AML-193 (cell line): ENCODE measurements at regions not wholly inside any gene's neighbourhood (a gene's known extent, or its start where the extent isn't known, plus 50 kb on each side); places are given as distances from the start of the nearest gene placed in this dataset.
"Not testable (repeated sequence)": the region's sequence is repeated elsewhere in the genome, so short reads cannot be mapped to it uniquely, and the experiment has no call there.

Experiments
- DNase-seq, 2 experiments: peaks; one replicate each; lab custom pipeline; 2025; lab: John Stamatoyannopoulos, UW

GRCh38 chr10:33101392-33101787, 143.4 kb upstream of the ITGB1 start:
- DNase-seq: no peak

GRCh38 chr10:33100781-33101391, 142.9 kb upstream of the ITGB1 start:
- no peak for DNase-seq

DNA sequence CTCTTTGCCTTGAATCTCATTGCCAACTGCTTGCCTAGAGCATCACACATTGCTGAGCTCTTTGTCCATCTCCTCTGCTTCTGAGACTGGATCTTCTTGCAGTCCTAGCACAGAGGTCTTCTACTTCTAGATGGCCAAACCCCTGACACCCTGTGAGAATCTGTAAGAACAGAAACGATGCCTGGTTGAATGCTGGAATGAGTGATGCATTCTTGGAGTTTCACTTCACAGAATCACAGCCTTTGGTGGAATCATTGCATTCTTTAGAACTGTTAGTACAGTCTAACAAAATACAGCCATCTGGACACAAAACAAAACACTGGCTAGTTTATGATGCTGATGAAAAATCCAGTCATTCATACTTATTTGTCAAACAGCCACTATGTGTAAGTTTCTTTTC, 141.7 kb upstream of the ITGB1 start:
- DNase-seq: no peak

GRCh38 chr10:33098951-33099663, 141.1 kb upstream of the ITGB1 start:
- DNase-seq: no peak

GRCh38 chr10:33095867-33096815, 138.1 kb upstream of the ITGB1 start:
- no peak for DNase-seq

GRCh38 chr10:33094263-33095051, 136.4 kb upstream of the ITGB1 start:
- no peak for DNase-seq

DNA sequence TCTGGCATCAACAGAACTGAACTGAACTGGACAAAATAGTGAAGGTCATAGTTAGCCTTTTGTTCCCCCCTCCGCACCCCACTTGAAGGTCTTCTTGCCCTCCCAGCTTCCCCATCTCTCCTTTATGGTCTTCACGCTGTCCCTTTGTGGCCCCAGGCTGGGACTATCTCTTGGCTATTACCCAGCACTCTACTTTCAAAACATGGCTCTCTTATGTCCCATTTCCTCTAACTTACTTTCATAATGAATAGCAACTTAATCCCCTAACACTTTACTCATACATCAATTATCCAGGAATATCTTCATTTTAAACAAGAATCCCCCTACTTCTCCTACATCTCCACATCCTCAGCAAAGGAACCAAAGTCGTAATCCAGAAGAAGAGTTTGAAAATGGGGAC, 135.3 kb upstream of the ITGB1 start:
- DNase-seq: no peak

GRCh38 chr10:33092596-33092995, 134.6 kb upstream of the ITGB1 start:
- no peak for DNase-seq

- no peak for DNase-seq
Measured at GRCh38 chr10:33091201-33091600, 133.2 kb upstream of the ITGB1 start.

DNA sequence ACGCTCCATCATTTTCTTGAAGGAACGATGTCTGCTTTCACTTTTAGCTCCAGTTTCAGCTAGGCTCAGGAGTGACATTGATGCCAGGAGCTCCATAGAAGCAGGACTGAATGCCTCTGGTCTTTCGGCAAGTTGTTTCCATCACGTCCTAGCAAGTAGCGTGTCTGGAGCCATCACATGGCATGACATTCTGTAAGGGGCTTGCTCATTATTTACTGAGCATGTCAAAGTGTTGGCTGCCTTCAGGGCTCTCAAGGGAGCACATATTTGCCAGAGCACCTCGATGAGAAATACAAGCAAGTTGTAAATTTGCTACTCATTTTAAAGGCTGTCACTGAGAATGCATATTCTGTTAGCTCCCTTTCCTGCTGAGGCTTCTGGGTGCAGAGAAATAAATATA, 131.0 kb upstream of the ITGB1 start:
- no peak for DNase-seq

DNA sequence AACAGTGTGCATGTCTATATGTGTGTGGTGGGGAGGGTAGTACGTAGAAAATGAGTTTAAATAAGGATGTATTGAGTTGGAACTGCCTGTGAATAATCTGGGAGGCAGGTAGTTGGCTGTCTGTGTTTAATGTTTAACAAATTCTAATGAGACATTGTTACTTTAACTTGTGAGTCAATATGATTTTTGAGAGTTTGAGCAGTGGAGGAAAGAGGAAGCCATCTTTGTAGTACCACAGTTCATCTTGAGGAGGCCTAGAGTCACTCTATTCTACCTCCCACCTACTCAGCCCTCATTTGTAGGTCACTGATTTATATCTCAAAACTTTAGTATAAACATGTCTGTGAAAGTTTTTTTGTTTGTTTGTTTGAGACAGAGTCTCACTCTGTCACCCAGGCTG, 129.9 kb upstream of the ITGB1 start:
- DNase-seq: no peak

DNA sequence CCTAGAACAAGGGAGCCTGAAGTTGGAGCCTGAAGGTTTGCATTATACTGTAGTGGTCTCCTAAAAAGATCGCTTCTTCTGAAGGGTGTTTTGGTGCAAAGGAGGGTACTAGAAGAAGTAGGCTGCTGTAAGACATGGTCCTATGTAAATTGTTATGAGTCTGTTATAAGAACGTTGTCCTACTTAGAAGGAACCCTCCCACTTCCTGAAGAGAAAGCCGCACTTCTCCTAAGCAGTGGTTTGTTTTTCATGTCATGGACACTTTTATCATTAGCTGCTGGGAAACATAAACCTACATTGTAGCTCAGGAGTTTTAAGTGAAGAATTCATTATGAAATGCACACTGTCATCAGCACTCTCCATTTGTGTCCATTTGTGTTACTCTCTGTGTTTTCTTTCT, 129.1 kb upstream of the ITGB1 start:
- DNase-seq: no peak

GRCh38 chr10:33086100-33086499, 128.1 kb upstream of the ITGB1 start:
- no peak for DNase-seq

- no peak for DNase-seq
Measured at GRCh38 chr10:33085313-33085833, 127.3 kb upstream of the ITGB1 start.

- DNase-seq: no peak
Measured at GRCh38 chr10:33084453-33084852, 126.4 kb upstream of the ITGB1 start.

- no peak for DNase-seq
Measured at GRCh38 chr10:33082373-33082895, 124.4 kb upstream of the ITGB1 start.

GRCh38 chr10:33080467-33080866, 122.4 kb upstream of the ITGB1 start:
- not testable (repeated sequence) for DNase-seq

DNA sequence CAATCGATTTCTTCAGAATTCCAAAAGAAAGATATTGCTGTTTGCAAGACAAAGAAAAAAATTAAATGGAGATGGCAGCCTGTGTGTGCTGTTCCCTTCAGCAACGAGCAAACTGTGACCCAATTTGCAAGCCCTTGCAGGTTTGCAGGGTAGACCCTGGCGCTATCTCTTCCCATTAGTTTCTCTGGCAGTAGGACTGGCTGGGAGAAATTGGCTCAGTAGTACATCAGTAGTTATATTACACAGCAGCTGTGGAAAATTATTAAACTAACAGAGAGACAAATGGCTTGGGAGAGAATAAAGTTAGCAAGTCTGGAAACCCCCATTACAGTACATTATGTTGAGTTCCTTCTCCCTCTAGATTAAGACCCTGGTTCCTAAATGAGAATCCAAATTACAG, 116.4 kb upstream of the ITGB1 start:
- DNase-seq: no peak

DNA sequence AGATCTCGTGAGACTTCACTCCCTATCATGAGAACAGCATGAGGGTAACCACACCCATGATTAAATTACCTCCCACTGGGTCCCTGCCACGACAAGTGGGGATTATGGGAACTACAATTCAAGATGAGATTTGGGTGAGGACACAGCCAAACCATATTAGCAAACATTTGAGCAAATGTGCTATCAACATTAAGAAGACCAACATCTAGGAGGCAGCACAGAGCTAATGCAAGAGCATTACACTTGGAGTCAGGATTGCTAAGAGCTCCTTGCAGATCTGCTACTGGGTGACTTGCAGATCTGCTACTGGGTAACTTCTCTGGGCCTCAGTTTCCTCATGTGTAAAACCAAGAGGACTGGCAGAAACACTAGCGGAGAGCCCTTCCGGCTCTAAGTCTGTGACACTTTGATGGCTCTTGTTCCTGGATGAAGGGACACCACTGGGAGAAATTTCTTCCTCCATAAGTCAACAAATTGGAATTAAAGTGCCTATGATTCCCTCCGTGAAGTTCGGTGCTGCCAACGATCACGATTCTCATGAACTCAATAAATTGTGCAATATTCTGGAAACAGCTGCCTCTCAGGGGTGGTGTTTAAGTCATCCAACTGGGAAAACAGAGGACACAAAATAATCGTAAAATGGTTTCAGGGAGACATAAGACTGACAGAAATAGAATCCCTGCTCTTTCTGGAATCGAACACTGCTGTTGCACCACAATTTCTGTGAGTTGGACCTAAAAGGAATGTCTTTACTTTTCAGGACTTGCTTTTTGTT, 115.8 kb upstream of the ITGB1 start:
- no peak for DNase-seq

DNA sequence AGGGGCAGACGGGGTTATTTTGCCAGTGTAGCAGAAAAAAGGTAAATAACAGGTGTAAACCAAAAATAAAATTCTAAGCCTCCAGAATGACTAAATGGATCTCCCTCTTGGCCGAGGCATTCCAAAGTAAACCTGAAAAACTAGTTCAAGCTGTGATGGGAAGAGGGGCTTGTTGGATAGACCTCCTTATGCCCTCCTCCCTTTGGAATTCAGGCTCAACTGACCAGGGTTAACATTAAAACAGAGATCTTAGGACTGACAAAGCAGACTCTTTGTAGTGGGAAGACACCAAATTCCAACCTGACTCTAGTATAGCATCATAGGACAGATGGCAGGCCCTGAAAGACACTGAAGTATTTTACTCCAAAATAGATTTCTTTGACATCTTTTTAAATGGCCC, 113.8 kb upstream of the ITGB1 start:
- no peak for DNase-seq

DNA sequence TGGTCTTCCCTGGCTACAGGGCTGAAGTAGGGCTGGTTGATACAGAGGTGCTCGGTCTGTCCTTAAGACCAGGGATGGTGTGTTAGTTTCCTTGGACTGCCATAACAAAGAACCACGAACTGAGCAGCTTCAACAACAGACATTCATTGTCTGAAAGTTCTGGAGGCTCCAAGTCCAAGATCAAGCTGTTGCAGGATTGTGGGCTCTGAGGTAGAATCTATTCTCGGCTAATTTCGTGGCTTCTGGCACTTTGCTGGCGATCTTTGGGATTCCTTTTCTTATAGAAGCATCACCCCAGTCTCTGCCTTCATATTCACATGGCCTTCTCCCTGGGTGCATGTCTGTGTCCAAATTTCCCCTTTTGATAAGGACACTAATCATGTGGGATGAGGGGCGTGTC, 112.1 kb upstream of the ITGB1 start:
- DNase-seq: no peak
